HG03039 (cell line): ENCODE measurements at regions not wholly inside any gene's neighbourhood (a gene's known extent, or its start where the extent isn't known, plus 50 kb on each side); places are given as distances from the start of the nearest gene placed in this dataset.
"Not testable (repeated sequence)": the region's sequence is repeated elsewhere in the genome, so short reads cannot be mapped to it uniquely, and the experiment has no call there.

Source experiments
- ATAC-seq: cut with Tn5 transposase; IDR thresholded peaks from one replicate; pipeline ENCODE4 v1.9.1; 2021; ENCODE audit warnings: mild to moderate bottlenecking, moderate library complexity; ENCODE audit not compliant: unreplicated experiment

DNA sequence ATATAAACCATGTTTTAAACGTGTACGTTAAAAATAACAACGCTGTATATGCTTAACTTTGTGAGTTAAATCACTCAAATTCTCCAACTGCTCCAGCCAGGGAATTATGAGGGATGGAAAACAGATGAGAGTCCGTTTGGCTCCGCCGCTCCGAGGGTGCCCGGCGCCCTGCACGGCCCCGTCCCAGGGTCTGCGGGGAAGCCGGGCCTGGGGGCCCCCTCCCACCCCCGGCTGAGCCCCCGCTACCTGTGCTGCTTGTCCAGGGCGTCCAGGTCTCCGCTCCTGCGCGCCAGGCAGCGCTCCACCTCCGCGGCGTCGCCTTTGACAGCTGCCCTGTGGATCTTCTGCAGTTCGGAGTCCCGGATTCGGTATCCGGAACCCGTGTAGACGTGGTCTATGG is 415.5 kb downstream of the FOXD4L4 start:
- ATAC-seq: not testable (repeated sequence)

DNA sequence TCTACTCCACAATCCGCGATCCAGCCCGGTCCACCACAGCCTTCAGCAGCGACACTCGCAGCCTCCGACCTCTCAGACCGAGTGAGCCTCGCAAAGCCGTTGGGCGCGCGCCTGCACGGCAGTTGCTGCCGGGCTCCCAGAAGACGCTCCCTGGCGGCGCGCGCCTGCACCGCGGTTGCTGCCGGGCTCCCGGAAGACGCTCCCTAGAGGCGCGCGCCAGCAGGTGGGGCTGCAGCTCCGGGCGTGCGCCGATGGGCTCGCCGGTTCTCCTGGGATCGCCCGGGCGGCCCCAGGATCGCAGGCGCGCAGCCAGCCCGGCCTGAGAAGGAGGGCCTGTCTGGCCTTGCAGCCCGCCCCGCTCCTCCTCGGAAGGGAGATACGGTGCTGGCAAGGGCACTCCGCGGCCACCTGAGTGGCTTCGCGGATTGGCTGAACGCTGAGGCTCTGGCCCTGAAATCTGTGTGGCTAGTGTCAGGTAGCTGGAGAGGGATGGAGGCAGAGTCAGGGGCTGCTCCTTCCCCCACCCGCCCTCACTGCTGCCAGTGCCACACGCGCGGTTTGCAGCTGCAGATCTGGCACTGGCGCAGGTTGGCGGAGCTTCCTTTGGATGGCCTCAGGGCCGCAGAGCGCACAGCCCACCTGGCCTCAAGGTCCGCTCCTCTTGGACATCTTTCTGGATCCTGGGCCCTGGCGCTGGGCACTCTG is 416.2 kb downstream of the FOXD4L4 start:
- ATAC-seq: peak; percentile 100

DNA sequence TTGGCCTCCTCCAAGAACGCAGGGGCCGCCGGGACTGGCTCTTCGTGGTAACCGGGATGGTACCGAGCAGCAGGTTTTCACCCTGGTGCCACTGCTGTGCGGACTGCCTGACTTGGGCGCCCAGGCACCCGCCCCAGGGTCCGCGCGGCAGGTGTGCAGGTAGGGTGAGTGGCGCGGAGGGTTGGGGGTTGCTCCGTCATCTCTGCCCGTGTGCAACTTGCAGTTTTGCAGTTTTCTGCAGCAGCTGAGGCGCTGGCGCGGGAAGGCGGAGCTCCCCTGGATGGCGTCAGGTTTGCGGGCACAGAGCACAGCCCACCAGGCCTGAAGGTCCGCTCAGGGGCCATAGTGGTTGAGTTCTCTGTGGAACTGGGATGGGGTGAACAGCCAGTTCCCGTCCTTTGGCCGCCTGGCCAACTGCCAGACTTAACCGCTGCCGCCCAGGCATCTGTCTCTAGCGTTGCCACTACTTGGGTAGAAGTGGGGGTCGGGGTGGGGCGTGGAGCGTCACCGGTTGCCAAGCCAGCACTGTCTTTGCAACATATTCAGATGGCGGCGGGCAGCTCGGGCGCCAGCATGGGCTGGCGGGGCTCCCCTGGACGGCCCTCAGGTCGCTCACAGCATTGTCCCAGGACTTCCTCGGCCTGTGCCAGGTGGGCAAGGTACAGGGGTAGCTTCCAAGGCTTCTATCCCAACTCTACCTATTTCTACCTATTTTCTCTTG is 417.2 kb downstream of the FOXD4L4 start:
- not testable (repeated sequence) for ATAC-seq

DNA sequence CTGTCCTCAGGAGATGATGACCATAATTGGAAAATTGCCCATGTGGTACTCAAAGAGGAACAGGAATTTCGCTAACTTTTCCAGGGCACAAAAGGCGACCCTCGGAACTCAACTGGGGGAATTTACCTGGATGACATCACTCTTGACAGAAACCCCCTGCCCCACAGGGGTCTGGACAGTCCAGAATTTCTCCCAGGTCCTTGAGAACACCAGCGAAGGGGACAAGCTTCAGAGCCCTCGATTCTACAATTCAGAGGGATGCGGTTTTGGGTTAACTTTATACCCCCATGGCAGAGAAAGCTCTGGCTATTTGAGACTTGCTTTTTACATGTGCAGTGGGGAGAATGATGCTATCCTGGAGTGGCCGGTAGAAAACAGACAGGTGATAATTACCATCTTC is 445.4 kb downstream of the FOXD4L4 start:
- ATAC-seq: not testable (repeated sequence)

DNA sequence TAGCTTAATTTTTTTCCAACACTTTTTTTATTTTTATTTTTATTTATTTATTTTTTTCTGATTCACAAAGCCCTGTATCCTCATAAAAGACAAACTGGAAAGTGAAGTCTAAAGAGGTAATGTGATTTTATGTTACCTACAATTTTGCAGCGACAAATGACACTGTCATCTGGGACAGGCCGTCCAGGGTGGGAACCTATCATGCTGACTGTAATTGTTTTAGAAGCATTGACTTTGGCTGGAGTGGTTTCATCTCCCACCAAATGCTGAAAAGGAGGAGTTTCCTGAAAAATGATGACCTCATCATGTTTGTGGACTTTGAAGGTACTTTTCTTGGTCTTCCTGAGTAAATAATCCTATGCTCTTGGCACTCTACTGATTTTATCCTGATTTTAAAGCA is 446.7 kb downstream of the FOXD4L4 start:
- ATAC-seq: not testable (repeated sequence)

DNA sequence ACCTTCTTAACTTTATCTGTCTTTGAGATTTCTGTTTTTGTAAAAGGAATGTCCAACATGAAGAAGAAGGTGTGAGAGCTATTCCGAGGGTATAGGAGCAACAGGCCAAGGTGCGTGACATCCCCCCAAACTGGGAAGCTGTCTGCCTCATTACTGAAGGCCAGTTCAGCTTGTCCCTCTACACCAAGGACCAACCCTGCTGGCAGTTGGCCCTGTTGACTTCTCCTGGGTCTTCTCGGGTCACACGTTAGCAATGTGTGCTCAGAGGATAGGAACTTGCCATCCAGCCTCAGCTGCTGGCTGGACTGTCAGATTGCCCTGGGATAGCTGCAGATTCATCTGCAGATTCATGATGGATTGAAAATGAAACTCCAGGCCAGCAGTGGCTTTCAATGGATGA is 460.3 kb downstream of the FOXD4L4 start:
- not testable (repeated sequence) for ATAC-seq

DNA sequence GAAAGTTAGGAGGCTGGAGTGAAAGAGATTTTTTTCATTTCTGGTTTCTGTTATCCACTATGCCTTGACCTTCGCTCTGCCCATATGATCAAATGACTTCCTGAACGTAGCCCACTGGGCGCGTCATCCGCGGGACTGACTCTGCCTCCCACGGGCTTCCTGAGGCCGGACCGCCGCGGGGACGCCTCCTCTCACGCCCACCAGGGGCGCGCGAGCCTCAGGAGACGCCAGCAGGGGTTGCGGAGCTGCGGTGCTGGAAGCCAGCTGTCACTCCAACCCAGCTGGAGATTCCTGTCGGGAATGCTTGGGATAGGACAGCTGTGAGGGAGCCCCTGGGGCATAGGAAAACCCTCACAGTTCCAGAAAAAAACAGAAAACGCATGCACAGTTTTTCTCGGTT is 461.5 kb downstream of the FOXD4L4 start:
- ATAC-seq: not testable (repeated sequence)

DNA sequence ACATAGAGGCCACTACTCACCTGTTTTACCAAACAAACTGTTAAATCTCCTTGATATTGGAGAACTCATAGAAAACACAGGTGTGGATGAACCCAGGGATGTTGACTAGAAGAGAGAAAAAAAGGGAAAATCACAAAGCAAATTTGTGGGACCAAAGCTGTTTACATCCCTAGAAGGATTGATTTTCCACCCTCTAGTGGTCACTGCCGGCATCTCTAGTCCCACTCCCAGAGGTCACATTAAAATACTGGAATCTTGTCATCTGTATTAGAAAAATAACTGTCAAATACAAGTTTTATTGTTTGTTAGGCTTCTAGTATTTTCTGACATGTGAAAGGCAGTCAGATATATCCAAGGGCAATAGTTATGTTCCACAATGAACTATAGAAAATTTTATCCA is 469.7 kb downstream of the FOXD4L4 start:
- peak; percentile 73 for ATAC-seq

DNA sequence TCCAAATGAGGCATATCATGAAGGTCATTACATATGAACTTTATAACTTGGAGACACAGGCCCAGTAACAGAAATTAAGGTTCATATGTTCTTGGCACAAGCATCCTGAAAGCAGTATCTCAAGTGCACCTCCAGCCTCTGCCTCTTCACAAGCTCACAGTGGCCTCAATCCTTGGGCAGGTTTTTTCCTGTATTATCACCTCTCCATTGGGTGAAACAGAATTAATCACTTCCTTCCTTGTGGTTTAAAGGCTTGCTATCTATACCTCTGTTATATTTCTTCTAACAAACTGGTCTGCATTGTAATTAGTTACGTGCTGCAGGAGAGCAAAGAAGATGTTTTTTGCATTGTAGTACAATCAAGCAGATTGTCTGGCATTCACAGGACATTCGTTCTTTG is 471.0 kb downstream of the FOXD4L4 start:
- ATAC-seq: not testable (repeated sequence)

DNA sequence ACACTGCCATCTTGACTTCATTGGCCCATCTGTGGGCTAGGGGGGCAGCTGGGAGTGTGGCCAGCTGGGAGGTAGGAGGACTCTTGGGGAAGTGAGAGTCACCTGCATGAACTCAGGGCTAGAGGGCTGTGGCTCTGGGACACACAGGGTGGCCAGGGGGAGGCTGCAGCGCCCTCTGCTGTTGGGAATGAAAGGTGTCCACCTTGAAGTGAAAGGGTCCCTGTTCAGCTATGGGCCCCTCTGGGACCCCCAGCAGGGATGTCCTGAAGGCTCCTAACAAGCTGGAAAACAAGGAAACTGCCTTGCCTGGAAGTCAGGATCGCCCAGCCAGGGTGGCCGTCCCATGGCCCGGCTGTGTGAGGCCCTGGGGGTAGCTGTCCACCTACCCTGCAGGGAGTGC is 507.8 kb downstream of the FOXD4L4 start:
- ATAC-seq: not testable (repeated sequence)

DNA sequence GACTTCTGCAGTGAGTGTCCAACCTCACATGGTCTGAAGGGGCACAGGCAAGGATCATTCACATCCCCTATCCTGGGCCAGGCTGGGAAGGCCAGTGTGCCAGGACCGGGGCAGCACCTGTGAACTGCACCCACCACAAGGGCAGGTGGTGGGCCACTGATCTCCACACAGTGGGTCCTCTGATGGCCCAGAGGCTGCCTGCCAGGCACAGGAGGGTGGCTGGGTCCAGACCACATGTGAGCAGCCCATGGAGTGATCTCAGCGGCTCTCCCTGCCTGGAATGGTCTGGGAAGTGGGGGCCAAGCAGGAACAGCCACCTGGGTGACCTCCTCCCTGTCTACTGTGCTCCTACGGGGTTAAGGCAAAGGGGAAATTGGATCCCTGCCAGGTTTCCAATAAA is 508.5 kb downstream of the FOXD4L4 start:
- not testable (repeated sequence) for ATAC-seq

DNA sequence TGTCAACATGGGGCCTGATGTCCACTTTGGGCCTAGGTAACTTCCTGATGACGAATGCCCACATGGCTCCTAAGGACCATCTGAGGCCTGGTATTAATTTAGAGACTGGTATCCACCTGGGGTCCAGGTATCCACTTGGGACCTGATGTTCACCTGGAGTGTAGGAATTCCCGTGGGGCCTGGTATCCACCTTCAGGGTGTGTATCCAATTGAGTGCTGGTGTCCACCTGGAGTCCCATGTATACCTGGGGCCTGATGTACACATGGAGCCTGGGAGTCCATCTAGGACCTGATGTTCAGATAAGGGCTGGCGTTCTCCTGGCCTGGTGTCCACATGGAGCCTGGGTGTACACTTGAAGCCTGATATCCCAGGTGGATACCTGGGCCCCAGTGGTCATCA is 520.6 kb downstream of the FOXD4L4 start:
- not testable (repeated sequence) for ATAC-seq

DNA sequence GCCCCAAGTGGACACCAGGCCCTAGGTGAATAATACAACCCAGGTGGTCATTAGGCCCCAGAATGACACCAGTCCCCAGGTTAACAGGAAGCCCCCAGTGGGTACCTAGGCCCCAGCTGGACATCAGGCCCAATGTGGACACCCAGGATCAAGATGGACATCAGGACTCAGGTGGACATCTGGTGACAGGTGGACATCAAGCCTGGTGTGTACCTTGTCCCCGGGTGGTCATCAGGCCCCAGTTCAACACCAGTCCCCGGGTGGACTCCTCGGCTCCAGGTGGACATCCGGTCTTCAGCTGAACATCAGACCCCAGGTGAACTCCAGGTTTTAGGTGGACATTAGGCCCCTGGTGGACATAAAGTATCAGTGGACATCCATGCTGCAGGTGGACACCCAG is 524.6 kb downstream of the FOXD4L4 start:
- not testable (repeated sequence) for ATAC-seq

DNA sequence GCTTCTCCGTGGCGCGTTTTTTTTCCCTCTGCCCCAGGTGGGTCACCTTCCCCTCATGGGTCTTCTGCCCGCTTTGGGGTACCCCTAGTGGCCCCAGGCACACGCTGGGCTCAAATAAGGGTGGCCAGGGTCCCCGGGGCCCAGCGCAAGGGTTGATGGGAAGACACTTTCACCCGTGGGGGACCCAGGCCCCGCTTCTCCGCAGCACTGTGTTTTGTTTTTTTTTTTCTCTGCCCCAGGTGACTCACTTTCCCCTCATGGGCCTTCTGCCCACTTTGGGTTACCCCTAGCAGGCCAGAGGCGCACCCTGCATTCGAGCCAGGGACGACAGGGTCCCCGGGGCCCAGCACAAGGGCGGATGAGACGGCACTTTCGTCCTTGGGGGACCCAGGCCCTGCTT is 526.7 kb downstream of the FOXD4L4 start:
- ATAC-seq: not testable (repeated sequence)

DNA sequence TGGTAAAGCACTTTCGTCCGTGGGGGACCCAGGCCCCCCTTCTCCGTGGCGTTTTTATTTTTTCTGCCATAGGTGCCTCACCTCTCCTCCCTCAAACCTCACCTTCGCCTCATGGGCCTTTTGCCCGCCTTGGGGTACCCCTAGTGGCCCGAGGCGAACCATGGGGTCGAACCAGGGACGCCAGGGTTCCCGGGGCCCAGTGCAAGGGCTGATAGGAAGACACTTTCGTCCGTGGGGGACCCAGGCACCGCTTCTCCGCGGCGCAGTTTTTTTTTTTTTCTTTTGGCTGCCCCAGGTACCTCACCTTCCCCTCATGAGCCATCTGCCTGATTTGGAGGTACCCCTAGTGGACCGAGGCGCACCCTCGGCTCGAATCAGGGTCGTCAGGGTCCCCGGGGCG is 527.8 kb downstream of the FOXD4L4 start:
- not testable (repeated sequence) for ATAC-seq

DNA sequence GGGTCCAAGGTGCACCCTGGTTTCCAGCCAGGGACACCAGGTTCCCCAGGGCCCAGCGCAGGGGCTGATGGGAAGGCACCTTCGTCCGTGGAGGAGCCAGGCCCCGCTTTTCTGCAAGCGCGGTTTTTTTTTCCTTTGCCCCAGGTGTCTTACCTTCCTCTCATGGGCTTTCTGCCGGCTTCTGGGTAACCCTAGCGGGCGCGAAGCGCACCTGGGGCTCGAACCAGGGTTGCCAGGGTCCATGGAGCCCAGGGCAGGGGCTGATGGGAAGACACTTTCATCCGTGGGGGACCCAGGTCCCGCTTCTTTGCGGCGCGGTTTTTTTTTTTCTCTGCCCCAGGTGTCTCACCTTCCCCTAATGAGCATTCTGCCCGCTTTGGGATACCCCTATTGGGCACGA is 529.3 kb downstream of the FOXD4L4 start:
- not testable (repeated sequence) for ATAC-seq

DNA sequence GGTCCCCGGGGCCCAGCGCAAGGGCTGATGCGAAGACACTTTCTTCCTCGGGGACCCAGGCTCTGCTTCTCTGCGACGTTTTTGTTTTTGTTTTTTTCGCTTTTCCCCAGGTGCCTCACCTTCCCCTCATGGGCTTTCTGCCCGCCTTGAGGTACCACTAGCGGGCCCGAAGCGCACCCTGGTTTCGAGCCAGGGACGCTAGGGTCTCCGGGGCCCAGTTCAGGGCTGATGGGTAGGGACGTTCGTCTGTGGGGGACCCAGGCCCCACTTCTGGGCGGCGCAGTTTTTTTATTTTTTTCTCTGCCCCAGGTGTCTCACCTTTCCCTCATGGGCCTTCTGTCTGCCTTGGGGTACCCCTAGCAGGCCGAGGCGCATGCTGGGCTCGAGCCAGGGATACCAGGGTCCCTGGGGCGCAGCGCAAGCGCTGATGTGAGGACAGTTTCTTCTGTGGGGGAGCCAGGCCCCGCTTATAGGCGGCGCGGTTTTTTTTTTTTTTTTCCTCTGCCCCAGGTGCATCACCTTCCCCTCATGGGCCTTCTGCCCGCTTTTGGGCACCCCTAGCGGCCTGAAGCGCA is 530.0 kb downstream of the FOXD4L4 start:
- ATAC-seq: not testable (repeated sequence)

DNA sequence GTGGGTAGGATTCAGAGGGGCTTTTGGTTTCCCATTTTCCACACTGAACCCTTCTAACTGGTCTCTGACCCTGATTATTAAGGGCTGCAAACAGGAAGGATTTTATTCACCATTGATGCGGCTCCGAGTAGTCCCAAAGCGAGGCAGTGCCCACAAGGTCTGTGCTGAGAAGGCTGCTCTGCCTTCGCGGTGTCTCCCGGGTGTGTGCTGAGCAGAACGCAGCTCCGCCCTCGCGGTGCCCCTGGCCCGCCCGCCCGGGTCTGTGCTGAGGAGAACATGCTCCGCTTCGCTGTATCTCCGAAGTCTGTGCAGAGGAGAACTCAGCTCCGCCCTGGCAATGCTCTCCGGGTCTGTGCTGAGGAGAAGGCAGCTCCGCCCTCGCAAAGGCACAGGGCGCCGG is 530.7 kb downstream of the FOXD4L4 start:
- not testable (repeated sequence) for ATAC-seq

DNA sequence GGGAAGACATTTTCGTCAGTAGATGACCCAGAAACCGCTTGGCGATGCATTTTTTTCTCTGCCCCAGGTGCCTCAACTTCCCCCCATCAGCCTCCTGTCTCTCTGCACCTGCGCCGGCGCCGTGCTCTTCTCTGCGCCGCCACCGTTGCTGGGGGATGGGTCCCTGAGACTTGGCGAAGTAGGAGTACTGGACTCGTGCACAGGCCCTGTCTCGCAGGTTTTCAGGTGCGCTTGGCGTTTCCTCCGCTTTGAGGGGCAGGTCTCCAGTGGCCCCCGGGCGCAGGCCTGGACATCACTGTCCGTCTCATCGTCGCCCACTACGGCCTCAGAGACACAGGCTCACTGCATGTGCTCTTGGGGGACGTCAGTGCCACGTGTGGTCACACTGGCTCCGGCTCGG is 532.1 kb downstream of the FOXD4L4 start:
- not testable (repeated sequence) for ATAC-seq

DNA sequence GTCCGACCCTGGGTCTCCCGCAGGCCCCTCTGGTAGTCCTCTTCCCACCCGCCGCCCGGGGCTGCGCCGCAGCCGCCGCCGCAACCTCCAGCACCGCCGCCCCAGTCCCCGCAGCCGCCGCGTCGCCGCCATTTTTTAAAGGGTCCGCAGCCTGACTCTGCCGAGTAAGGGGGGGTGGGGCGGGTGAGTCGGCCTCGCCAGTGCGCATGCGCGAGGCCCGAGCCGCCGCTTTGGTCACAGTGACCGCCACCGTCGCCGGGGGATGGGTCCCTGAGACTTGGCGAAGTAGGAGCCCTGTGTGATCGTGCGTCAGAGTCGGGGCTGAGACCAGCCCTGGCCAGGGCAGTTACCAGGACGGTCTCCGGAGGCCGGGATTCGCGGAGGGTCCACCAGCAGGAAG is 532.8 kb downstream of the FOXD4L4 start:
- ATAC-seq: not testable (repeated sequence)

DNA sequence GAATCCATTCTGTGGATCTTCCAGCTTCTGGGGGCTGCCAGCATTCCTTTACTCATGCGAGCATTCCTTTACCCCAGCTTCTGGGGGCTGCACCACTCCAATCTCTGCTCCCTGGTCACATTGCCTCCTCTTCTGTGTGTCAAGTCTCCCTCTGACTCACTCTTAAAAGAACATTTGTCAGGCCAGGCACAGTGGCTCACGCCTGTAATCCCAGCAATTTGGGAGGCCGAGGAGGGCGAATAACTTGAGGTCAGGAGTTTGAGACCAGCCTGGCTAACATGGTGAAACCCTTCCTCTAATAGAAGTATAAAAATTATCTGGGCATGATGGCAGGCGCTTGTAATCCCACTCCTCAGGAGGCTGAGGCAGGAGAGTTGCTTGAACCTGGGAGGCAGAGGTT is 541.9 kb downstream of the FOXD4L4 start:
- ATAC-seq: not testable (repeated sequence)
